ENCODE measurements at regions not wholly inside any gene's neighbourhood (a gene's known extent, or its start where the extent isn't known, plus 50 kb on each side); places are given as distances from the start of the nearest gene placed in this dataset.

DNA sequence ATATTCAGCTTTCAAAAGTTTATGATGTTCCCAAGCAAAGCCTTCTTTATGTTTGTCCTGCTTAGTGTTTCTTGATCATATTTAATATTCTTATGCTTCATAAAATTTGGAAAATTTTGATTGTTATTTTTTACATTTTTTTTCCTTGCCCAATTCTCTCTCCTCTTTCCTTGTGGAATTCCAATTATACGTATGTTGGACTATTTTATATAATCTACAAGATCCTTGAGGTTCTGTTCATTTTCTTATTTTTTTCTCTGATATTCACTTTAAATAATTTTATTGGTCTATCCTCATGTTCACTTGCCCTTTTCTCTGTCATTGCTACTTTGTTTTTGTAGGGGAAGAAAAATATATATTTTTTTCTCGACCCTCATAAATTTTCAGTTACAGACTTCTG, 167.7 kb downstream of the DYRK2 start:
- Histone ChIP-seq H3K27ac (no peak overlapping the region), H3K79me2 (no peaks in the 10 kb centered on the region), H3K4me1 (ENCODE audit: insufficient read depth) (no peaks in the 10 kb centered on the region), H3K36me3 (replicated peaks; ENCODE audit: insufficient read depth, low read depth) (no peaks in the 10 kb centered on the region), H3K4me3 (no peak overlapping the region), H4K20me1 (ENCODE audit: insufficient read depth, poor library complexity, severe bottlenecking) (no peaks in the 10 kb centered on the region), H3K9me3 (ENCODE audit: low read depth) (peaks cover 5% of the 10 kb centered on the region), H2AFZ (no peak overlapping the region), H3K9me2 (replicated peaks; ENCODE audit: insufficient read depth) (no peaks in the 10 kb centered on the region), H3K4me2 (no peak overlapping the region), H3K27me3 (no peaks in the 10 kb centered on the region)
- no peak for DNase-seq (ENCODE audit: low spot score)
- TF ChIP-seq EZH2phosphoT487 (IDR thresholded peaks at IDR 0.05; ENCODE audit: low read depth, severe bottlenecking, unreplicated experiment), result no peak
- TF ChIP-seq, protein P1, sequence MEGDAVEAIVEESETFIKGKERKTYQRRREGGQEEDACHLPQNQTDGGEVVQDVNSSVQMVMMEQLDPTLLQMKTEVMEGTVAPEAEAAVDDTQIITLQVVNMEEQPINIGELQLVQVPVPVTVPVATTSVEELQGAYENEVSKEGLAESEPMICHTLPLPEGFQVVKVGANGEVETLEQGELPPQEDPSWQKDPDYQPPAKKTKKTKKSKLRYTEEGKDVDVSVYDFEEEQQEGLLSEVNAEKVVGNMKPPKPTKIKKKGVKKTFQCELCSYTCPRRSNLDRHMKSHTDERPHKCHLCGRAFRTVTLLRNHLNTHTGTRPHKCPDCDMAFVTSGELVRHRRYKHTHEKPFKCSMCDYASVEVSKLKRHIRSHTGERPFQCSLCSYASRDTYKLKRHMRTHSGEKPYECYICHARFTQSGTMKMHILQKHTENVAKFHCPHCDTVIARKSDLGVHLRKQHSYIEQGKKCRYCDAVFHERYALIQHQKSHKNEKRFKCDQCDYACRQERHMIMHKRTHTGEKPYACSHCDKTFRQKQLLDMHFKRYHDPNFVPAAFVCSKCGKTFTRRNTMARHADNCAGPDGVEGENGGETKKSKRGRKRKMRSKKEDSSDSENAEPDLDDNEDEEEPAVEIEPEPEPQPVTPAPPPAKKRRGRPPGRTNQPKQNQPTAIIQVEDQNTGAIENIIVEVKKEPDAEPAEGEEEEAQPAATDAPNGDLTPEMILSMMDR (IDR thresholded peaks at IDR 0.05; ENCODE audit: poor library complexity), result no peak
- TF ChIP-seq EZH2 (IDR thresholded peaks at IDR 0.05; ENCODE audit: borderline replicate concordance), result no peak
- 92% methylated on average over 2 of the region's 2 CpGs for WGBS (ENCODE audit: low lambda C conversion rate, missing lambda C conversion rate)

DNA sequence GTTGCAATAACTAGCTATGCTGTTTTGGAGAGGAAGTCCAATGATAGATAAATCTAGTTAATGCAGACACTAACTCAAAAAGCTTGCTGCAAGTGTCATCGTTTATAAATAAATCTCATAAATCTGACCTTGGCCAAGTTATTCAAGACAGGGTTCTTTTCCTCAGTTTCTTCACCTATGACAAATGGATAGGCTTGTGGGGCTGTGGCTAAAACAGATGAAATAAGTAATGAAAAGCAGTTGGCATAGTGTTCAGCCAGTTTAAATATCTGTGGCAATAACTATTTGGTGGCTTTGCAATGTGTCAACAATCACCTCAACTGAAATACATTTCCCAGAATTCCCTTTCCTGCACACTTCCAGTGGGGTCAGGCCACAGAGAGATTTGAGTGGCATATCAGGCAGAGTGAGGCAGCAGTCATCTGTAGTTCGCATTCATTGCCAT, 169.9 kb downstream of the DYRK2 start:
- H3K27ac ChIP-seq, result no peak overlapping the region
- H3K79me2 ChIP-seq, result no peaks in the 10 kb centered on the region
- H3K9me3 ChIP-seq (ENCODE audit: low read depth), result peaks cover 5% of the 10 kb centered on the region
- no peak overlapping the region for H3K4me3 ChIP-seq
- TF ChIP-seq, protein P1 (IDR thresholded peaks at IDR 0.05; ENCODE audit: poor library complexity), result no peak
- TF ChIP-seq EZH2phosphoT487 (IDR thresholded peaks at IDR 0.05; ENCODE audit: low read depth, severe bottlenecking, unreplicated experiment), result no peak
- no peak for TF ChIP-seq EZH2 (IDR thresholded peaks at IDR 0.05; ENCODE audit: borderline replicate concordance)
- no peak overlapping the region for H3K4me2 ChIP-seq
- H3K9me2 ChIP-seq (replicated peaks; ENCODE audit: insufficient read depth), result no peaks in the 10 kb centered on the region
- H4K20me1 ChIP-seq (ENCODE audit: insufficient read depth, poor library complexity, severe bottlenecking), result no peaks in the 10 kb centered on the region
- no peaks in the 10 kb centered on the region for H3K27me3 ChIP-seq
- no peak for DNase-seq (ENCODE audit: low spot score)
- no peak overlapping the region for H2AFZ ChIP-seq
- 95% methylated on average over 2 of the region's 2 CpGs for WGBS (ENCODE audit: low lambda C conversion rate, missing lambda C conversion rate)
- no peaks in the 10 kb centered on the region for H3K36me3 ChIP-seq (replicated peaks; ENCODE audit: insufficient read depth, low read depth)
- H3K4me1 ChIP-seq (ENCODE audit: insufficient read depth), result no peaks in the 10 kb centered on the region

DNA sequence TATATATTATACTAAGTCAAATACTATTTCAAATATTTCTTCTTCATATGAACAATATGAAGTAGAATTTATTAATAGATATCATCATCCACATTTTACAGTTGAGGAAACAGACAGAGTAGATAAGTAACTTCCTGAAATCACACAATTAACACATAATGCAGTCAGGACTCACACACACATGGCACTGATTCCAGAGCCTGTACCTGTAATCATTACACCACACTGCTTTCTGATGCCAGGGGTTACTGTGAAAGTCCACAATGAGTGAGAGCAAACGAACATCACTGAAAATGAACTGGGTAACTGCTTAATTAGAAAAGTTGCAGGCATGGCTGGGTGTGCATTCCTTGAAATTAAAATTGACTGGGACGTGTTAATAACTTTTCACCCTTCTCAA, 169.3 kb upstream of the IFNG-AS1 start:
- Histone ChIP-seq H2AFZ (no peak overlapping the region), H3K4me3 (no peak overlapping the region), H3K9me2 (replicated peaks; ENCODE audit: insufficient read depth) (no peaks in the 10 kb centered on the region), H3K36me3 (replicated peaks; ENCODE audit: insufficient read depth, low read depth) (no peaks in the 10 kb centered on the region), H3K4me1 (ENCODE audit: insufficient read depth) (no peaks in the 10 kb centered on the region), H3K79me2 (no peaks in the 10 kb centered on the region), H3K27me3 (no peaks in the 10 kb centered on the region), H3K4me2 (no peak overlapping the region), H4K20me1 (ENCODE audit: insufficient read depth, poor library complexity, severe bottlenecking) (no peaks in the 10 kb centered on the region), H3K27ac (no peak overlapping the region), H3K9me3 (ENCODE audit: low read depth) (peaks cover 5% of the 10 kb centered on the region)
- DNase-seq (ENCODE audit: low spot score), result no peak
- TF ChIP-seq, protein P1 (IDR thresholded peaks at IDR 0.05; ENCODE audit: poor library complexity), result no peak
- TF ChIP-seq EZH2phosphoT487 (IDR thresholded peaks at IDR 0.05; ENCODE audit: low read depth, severe bottlenecking, unreplicated experiment) (no peak), EZH2 (IDR thresholded peaks at IDR 0.05; ENCODE audit: borderline replicate concordance) (no peak)
- 87% methylated on average over 2 of the region's 2 CpGs for WGBS (ENCODE audit: low lambda C conversion rate, missing lambda C conversion rate)

DNA sequence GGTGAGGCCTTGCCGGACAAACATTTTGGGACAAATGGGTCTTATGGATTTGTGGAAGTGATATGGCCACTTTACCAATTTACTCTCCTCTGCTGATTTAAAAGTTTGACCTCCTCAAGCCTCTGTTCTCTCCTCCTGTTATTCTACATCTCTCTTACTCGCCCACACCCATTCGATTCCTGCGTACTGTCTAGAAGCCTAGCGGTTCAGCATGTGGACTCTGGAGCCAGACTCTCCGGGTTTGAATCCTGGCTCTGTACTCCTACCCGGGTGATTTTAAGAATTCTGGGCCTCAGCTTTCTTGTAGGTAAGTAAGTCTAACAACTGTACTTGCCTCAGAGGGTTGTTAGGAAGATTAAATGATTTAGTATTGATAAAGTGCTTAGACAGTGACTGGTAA, 168.6 kb upstream of the IFNG-AS1 start:
- H3K27me3 ChIP-seq, result no peaks in the 10 kb centered on the region
- no peak for DNase-seq (ENCODE audit: low spot score)
- H4K20me1 ChIP-seq (ENCODE audit: insufficient read depth, poor library complexity, severe bottlenecking), result no peaks in the 10 kb centered on the region
- no peaks in the 10 kb centered on the region for H3K4me1 ChIP-seq (ENCODE audit: insufficient read depth)
- H3K9me3 ChIP-seq (ENCODE audit: low read depth), result peaks cover 5% of the 10 kb centered on the region
- H2AFZ ChIP-seq, result no peak overlapping the region
- H3K4me3 ChIP-seq, result no peak overlapping the region
- no peaks in the 10 kb centered on the region for H3K9me2 ChIP-seq (replicated peaks; ENCODE audit: insufficient read depth)
- 74% methylated on average over 7 of the region's 7 CpGs for WGBS (ENCODE audit: low lambda C conversion rate, missing lambda C conversion rate)
- no peak overlapping the region for H3K4me2 ChIP-seq
- no peaks in the 10 kb centered on the region for H3K79me2 ChIP-seq
- no peaks in the 10 kb centered on the region for H3K36me3 ChIP-seq (replicated peaks; ENCODE audit: insufficient read depth, low read depth)
- TF ChIP-seq EZH2phosphoT487 (IDR thresholded peaks at IDR 0.05; ENCODE audit: low read depth, severe bottlenecking, unreplicated experiment) (no peak), EZH2 (IDR thresholded peaks at IDR 0.05; ENCODE audit: borderline replicate concordance) (no peak)
- TF ChIP-seq, protein P1 (IDR thresholded peaks at IDR 0.05; ENCODE audit: poor library complexity), result no peak
- H3K27ac ChIP-seq, result no peak overlapping the region

Data from hepatocyte (in vitro differentiated cells).